Transverse colon (tissue), 4 donors: ENCODE measurements at regions not wholly inside any gene's neighbourhood (a gene's known extent, or its start where the extent isn't known, plus 50 kb on each side); places are given as distances from the start of the nearest gene placed in this dataset.

Experiments
- DNase-seq: peaks from one replicate; pipeline ENCODE4 v3.0.0-alpha.2; 2019
- H3K27ac ChIP-seq, 4 donors: fragments of 200-600 bp; sonication (generic); 2 replicates each; pipeline ENCODE4 v1.5.1; 2016 to 2018; ENCODE audit warnings: inconsistent platforms in 4 of 4
- H3K27me3 ChIP-seq: fragments of 200-600 bp; sonication (generic); 2 replicates; pipeline ENCODE4 v1.5.1; 2017; ENCODE audit warnings: inconsistent platforms
- H3K36me3 ChIP-seq, 4 donors: fragments of 200-600 bp; sonication (generic); 2 replicates each; pipeline ENCODE4 v1.5.1; 2017 to 2019; ENCODE audit warnings: inconsistent platforms in 4 of 4
- H3K4me1 ChIP-seq, 4 donors: fragments of 200-600 bp; sonication (generic); 2 replicates each; pipeline ENCODE4 v1.5.1; 2017 to 2020; ENCODE audit warnings: inconsistent platforms in 4 of 4
- H3K4me3 ChIP-seq, 4 donors: fragments of 200-600 bp; sonication (generic); 1 replicate in 1 of 4; 2 replicates in 3 of 4; pipeline versions ENCODE4 v1.5.1 to v1.6.1; 2017 to 2019; ENCODE audit warnings: inconsistent platforms in 4 of 4
- H3K9me3 ChIP-seq, 2 donors: fragments of 200-600 bp; sonication (generic); 2 replicates each; pipeline ENCODE4 v1.5.1; 2017 to 2019; ENCODE audit warnings: inconsistent platforms in 2 of 2
- CTCF ChIP-seq, 5 experiments: fragments of 200-600 bp in 3 of 5; fragments of 450-650 bp in 2 of 5; sonication (generic) in 3 of 5; IDR thresholded peaks; 1 replicate in 2 of 5; 2 replicates in 3 of 5; pipeline ENCODE4 v1.5.1; 2016 to 2017; ENCODE audit warnings: antibody characterized with exemption in 5 of 5, inconsistent platforms in 3 of 5, mild to moderate bottlenecking in 2 of 5, moderate library complexity in 1 of 5
- EP300 ChIP-seq: sonication (generic); formaldehyde crosslinking; IDR thresholded peaks from one replicate; pipeline ENCODE4 v1.6.1; 2017; ENCODE audit warnings: antibody characterized with exemption, low read depth
- POLR2A ChIP-seq: fragments of 450-650 bp; IDR thresholded peaks from one replicate; pipeline ENCODE4 v1.6.1; 2016; ENCODE audit warnings: antibody characterized with exemption, mild to moderate bottlenecking, moderate library complexity
- POLR2AphosphoS5 ChIP-seq, 3 donors: sonication (generic); formaldehyde crosslinking; IDR thresholded peaks; one replicate each; pipeline ENCODE4 v1.6.1; 2016; ENCODE audit warnings: antibody characterized with exemption in 3 of 3
- WGBS, 2 donors: methylation state at CpG; one replicate each; pipeline ENCODE4 v1.1.5; 2018; ENCODE audit warnings: low coverage in 1 of 2; 5-methylcytosine and 5-hydroxymethylcytosine counted together
- in situ Hi-C, 4 donors: fragments of 200-750 bp; cut with MboI; loops; one replicate each; pipeline versions ENCODE4 v1.15.0 to v1.15.1; 2017; ENCODE audit warnings: low sequenced_read_pairs in 3 of 4, low pct_ligation_motif_present in 1 of 4, low pct_unique_long_range_greater_than_20kb in 1 of 4
- intact Hi-C: fragments of 100-400 bp; cut with DNase I; formaldehyde crosslinking; loops from one replicate; pipeline ENCODE4 v1.15.1; 2023; ENCODE audit warnings: low total_unique reads

GRCh38 chr1:232504651-232505050 lies 125.3 kb downstream of the SIPA1L2 start:
- Histone ChIP-seq H3K36me3 (no peaks in the 10 kb centered on the region), H3K9me3 (no peaks in the 10 kb centered on the region), H3K4me1 (peaks cover 0 to 6% (median 0%) of the 10 kb centered on the region in 4 donors), H3K27me3 (no peaks in the 10 kb centered on the region), H3K4me3 (no peak overlapping the region), H3K27ac (no peak overlapping the region)
- no peak for DNase-seq
- intact Hi-C loops, result no loop called here
- in situ Hi-C loops, result no loop called here
- WGBS, 2 donors, result 92 to 96% methylated on average over 3 to 4 of the region's 4 CpGs
- TF ChIP-seq CTCF (IDR thresholded peaks at IDR 0.05) (no peak), POLR2AphosphoS5 (IDR thresholded peaks at IDR 0.05) (no peak), EP300 (no peak), POLR2A (no peak)

GRCh38 chr1:232503497-232503896 lies 126.4 kb downstream of the SIPA1L2 start:
- no peak overlapping the region for H3K4me3 ChIP-seq
- no peak overlapping the region for H3K27ac ChIP-seq
- H3K27me3 ChIP-seq, result no peaks in the 10 kb centered on the region
- intact Hi-C loops (no loop called here), in situ Hi-C loops (no loop called here)
- peaks cover 0 to 9% (median 0%) of the 10 kb centered on the region in 4 donors for H3K4me1 ChIP-seq
- WGBS, 2 donors, result 58 to 60% methylated on average over 1 of the region's 1 CpG
- H3K36me3 ChIP-seq, result no peaks in the 10 kb centered on the region
- DNase-seq, result no peak
- TF ChIP-seq POLR2A (no peak), CTCF (IDR thresholded peaks at IDR 0.05) (no peak), EP300 (no peak), POLR2AphosphoS5 (IDR thresholded peaks at IDR 0.05) (no peak)
- no peaks in the 10 kb centered on the region for H3K9me3 ChIP-seq

- no peak for DNase-seq
- peaks cover 0 to 9% (median 0%) of the 10 kb centered on the region in 4 donors for H3K4me1 ChIP-seq
- no peaks in the 10 kb centered on the region for H3K36me3 ChIP-seq
- no peaks in the 10 kb centered on the region for H3K27me3 ChIP-seq
- H3K4me3 ChIP-seq, result no peak overlapping the region
- 64 to 78% methylated on average over 4 of the region's 4 CpGs for WGBS, 2 donors
- no peaks in the 10 kb centered on the region for H3K9me3 ChIP-seq
- intact Hi-C loops (no loop called here), in situ Hi-C loops (no loop called here)
- TF ChIP-seq POLR2A (no peak), POLR2AphosphoS5 (IDR thresholded peaks at IDR 0.05) (no peak), CTCF (IDR thresholded peaks at IDR 0.05) (no peak), EP300 (no peak)
- H3K27ac ChIP-seq, result no peak overlapping the region
Observed at GRCh38 chr1:232501854-232502253, 128.1 kb downstream of the SIPA1L2 start.

- peaks cover 0 to 9% (median 0%) of the 10 kb centered on the region in 4 donors for H3K4me1 ChIP-seq
- no peak overlapping the region for H3K4me3 ChIP-seq
- in situ Hi-C loops, result no loop called here
- H3K36me3 ChIP-seq, result no peaks in the 10 kb centered on the region
- 39 to 79% methylated on average over 3 to 4 of the region's 4 CpGs for WGBS, 2 donors
- H3K27me3 ChIP-seq, result no peaks in the 10 kb centered on the region
- DNase-seq, result no peak
- intact Hi-C loops, result no loop called here
- peak overlapping the region in 1 of 4 donors; percentile 5 for H3K27ac ChIP-seq
- H3K9me3 ChIP-seq, result no peaks in the 10 kb centered on the region
- no peak for TF ChIP-seq EP300
- no peak for TF ChIP-seq POLR2AphosphoS5 (IDR thresholded peaks at IDR 0.05)
- no peak for TF ChIP-seq POLR2A
- TF ChIP-seq CTCF (IDR thresholded peaks at IDR 0.05), result no peak
Observed at GRCh38 chr1:232499188-232499587, 130.7 kb downstream of the SIPA1L2 start.
